Stimulated activated CD8-positive, alpha-beta memory T cell treated with anti-CD3 and anti-CD28 coated beads, Interleukin-15, amount 100 ng/mL, for 1 hour (primary cell): ENCODE measurements at regions not wholly inside any gene's neighbourhood (a gene's known extent, or its start where the extent isn't known, plus 50 kb on each side); places are given as distances from the start of the nearest gene placed in this dataset.
"Not testable (repeated sequence)": the region's sequence is repeated elsewhere in the genome, so short reads cannot be mapped to it uniquely, and the experiment has no call there.

Source experiments
- DNase-seq: peaks from one replicate; pipeline ENCODE4 v3.0.0-alpha.2; 2020; ENCODE audit warnings: low read depth

DNA sequence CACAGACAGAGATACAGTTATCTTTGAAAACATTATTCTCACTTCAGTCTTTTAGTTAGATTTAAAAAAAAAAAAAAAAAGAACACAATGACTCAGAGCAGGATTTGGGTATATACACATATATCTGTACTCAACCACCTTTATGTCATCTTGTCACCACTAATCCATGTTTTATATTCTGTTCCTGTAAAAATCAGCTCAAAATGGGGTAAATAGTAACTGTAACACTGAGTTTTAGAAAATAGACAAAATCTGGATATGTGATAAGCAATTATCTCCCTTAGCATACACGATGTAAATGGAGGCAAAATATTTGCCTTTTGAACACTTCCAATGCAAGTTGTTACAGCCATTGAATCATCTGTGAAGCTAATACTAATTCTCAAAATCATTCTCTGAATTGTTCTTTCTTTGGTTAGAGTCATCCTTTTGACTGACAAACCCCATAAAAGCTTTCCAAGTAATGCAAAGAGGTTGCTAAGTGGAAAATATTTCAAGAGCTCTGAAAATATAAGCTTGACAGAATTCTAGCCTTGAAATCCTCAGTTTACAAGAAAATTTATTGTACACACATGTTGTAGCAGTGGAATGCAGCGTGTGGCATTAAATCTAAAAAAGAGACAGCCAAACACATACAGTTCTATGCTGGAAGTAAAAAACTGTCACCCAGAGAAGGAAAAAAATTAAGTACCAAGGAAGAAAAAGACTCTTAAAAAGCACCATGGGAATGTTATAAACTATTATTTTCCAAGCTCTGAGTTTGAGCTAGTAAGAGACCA, 502.2 kb upstream of the PHF14 start:
- DNase-seq: no peak

GRCh38 chr7:10472115-10472514, 501.6 kb upstream of the PHF14 start:
- no peak for DNase-seq

GRCh38 chr7:10473569-10473968, 500.1 kb upstream of the PHF14 start:
- DNase-seq: no peak

- DNase-seq: no peak
Observed at GRCh38 chr7:10474048-10474447, 499.6 kb upstream of the PHF14 start.

- no peak for DNase-seq
Observed at GRCh38 chr7:10475940-10476641, 497.6 kb upstream of the PHF14 start.

GRCh38 chr7:10476642-10477041, 497.0 kb upstream of the PHF14 start:
- DNase-seq: no peak

DNA sequence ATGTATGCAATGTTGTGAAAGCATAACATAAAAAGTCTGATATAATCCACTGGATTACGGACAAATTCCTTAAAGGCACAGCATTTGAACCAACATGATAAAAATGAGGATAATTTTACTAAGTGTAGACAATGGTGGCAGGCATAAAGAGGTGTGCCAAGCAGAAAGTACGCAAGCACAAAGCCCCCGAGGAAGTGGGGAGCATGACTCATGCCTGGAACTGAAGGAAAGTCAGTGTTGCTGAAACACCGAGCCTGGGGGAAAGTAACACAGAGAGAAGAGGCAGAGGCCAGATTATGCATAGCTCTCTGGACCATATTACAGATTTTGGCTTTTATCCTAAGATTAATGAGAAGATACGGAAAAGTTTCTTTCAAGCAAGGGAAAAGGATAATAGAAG, 490.0 kb upstream of the PHF14 start:
- no peak for DNase-seq

GRCh38 chr7:10484767-10485166, 488.9 kb upstream of the PHF14 start:
- DNase-seq: no peak

GRCh38 chr7:10501206-10501884, 472.3 kb upstream of the PHF14 start:
- not testable (repeated sequence) for DNase-seq

DNA sequence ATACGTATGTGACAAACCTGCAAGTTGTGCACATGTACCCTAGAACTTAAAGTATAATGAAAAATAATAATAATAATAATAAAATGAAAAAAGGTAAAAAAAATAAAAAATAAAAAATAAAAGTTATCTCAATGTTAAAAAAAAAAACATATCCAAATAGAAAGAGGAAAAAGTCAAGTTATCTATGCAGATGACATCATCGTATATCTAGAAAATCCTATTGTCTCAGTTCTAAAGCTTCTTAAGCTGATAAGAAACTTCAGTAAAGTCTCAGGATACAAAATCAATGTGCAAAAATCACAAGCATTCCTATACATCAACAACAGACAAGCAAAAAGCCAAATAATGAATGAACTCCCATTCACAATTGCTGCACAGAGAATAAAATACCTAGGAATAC, 466.6 kb upstream of the PHF14 start:
- DNase-seq: no peak

DNA sequence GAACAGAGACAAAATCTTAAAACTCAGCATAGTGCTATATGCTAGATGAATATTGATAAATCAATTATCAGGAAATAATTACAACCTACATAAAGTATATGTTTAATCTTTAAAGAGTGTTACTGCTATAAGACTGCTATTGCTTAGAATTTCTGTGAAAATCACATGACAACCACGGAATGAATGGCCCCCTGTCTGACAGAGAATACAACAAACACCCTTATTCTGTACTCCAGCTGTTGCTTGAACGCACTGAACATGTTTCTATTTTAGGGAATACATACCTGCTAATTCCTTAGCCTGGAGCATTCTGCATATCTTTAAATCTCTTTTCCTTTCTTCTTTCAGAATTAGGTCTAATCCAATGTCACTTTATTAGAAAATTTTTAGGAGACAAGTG, 452.4 kb upstream of the PHF14 start:
- no peak for DNase-seq

DNA sequence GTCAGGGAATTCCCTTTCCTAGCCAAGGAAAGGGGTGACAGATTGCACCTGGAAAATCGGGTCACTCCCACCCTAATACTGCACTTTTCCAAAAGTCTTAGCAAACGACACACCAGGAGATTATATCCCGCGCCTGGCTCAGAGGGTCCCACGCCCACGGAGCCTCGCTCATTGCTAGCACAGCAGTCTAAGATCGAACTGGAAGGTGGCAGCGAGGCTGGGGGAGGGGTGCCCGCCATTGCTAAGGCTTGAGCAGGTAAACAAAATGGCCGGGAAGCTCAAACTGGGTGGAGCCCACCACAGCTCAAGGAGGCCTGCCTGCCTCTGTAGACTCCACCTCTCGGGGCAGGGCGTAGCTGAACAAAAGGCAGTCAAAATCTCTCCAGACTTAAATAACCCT, 440.2 kb upstream of the PHF14 start:
- not testable (repeated sequence) for DNase-seq

DNA sequence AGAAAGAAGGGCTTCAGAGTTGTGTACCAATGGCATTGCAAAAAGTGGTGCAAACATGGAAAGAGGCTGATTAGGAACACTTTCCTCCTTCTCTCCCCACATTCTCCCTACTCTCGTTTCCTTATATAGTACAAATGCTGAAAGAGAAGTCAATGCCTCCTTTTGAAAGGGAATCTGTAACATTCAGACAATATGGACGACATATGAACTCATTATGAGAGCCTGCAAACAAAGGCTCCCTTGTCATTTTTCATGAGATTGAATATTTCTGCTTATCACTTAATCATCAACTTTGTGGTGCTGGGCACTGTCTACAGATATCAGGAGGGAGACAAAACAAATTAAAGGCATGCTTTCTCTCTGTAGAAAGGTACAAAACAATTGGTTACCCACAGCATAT, 437.1 kb upstream of the PHF14 start:
- no peak for DNase-seq

DNA sequence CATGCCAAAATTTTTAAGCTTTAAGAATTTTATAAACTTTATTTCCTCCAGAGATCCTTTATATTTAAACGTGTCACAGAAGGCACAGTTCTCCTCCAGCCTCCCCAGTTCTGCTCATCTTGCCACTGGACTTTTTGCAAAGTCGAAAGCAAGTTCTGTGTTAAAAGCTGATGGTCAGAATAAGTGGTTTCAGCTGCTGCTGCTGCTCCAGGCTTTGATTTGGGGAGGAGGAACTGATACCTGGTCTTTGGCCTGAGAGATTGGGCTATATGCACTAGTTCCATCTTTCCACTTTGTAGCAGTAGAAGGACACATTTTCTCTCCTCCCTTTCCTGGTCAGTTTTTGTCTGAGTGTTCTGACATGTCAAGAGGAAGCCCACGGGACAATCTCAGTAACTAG, 435.9 kb upstream of the PHF14 start:
- no peak for DNase-seq

- DNase-seq: no peak
Observed at GRCh38 chr7:10557375-10557774, 416.3 kb upstream of the PHF14 start.

- DNase-seq: no peak
Observed at GRCh38 chr7:10560497-10560896, 413.2 kb upstream of the PHF14 start.

- no peak for DNase-seq
Observed at GRCh38 chr7:10568891-10569290, 404.8 kb upstream of the PHF14 start.

DNA sequence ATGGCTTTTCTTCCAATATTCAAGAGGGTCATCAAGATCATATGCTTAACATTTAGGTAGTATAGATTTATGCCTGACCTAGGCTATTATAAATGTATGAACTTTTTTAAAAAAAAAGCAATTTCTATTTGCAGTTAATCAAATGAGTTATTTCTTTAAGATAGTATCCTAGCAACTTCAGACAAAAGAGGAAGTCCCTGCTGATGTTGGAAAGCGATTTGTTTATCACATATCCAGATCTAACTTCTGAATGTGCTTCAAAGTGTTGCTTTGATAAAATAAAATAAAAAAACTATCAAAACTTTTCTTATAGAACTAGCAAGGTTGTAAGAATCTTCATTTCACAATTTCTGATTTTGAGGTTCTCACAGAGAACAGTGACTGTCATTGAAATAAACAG, 401.9 kb upstream of the PHF14 start:
- no peak for DNase-seq

DNA sequence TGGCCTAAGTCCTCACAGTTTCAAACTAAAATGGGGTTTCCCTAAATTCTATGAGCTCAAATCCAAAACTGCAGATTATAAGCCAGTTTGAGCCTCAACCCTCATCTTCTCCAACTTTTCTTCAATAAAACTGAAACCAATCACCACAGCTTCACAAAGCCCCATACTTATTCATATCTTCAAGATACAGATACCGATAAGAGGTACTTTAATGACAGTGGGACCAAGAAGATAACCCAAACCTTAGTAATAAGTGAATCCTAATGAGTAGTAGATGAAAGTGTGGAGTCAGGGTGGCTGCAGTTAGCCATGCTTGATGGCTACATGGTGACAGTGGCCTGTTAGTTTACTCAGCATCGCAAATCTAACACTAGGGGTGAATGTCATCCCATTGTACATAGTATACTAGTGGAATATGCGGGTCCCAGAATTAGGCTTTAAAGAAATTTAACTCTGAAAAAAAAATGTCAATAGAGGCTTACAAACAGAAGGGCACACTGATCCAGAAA, 395.8 kb upstream of the PHF14 start:
- no peak for DNase-seq

DNA sequence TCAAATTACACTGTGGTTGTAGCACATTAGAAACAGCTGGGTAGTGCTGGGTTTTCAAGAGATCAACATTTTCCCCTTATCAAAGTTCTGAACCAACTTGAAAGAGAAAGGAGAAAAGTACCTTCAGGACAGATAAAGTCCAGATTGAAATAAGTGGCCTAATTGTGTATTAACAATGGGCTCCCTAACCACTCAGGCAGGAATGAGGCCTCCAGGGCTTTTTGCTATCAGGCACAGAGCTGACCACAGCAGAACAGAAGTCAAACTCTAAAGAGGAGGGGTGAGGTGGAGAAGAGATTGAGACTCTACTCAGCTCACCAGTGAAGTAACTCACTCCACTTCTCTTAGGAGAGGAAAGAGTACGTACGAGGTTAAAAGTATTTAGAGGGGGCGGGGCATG, 394.1 kb upstream of the PHF14 start:
- DNase-seq: no peak

- DNase-seq: no peak
Observed at GRCh38 chr7:10584886-10585285, 388.8 kb upstream of the PHF14 start.

DNA sequence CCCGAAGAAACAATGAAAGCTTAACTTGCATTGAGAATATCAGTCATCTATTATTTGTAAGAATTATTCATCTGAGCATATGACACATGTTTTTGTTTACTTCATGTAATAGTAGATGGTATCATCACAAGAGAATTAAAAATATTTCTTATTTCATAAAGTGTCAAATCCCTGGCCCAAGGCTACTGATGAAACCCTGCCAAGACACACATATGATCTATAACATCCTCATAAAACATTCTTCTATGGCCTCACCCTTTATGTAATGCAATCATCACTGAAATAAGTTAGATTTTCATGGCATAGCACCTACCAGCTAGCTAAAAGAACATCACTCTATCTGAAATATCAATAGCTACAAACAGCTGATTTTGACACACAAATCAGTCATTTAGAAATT, 385.6 kb upstream of the PHF14 start:
- no peak for DNase-seq

- DNase-seq: no peak
Observed at GRCh38 chr7:10592604-10593003, 381.1 kb upstream of the PHF14 start.
